ENCODE measurements at regions not wholly inside any gene's neighbourhood (a gene's known extent, or its start where the extent isn't known, plus 50 kb on each side); places are given as distances from the start of the nearest gene placed in this dataset.

DNA sequence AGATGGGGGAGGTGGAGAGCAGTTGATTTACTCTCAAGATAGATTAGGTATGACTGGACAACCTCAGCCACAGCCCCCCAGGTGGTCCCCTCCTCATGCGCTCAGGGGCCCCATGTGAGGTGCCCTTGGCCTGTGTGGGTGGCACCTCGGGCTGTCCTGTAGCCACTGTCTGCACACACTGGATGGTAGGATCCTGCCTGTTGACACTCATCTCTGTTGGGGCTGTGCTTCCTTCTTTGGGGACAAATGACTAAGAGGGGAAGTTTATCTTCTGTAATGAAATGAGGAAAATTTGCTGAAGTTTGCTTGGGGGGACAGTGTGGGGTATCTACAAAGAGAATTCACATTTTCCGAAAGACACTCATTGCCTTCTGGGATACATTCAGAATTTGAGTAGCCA is 53.6 kb upstream of the ANTXRL start:
- Histone ChIP-seq H3K4me3 (no peak overlapping the region), H3K9me3 (ENCODE audit: low read depth) (no peaks in the 10 kb centered on the region), H3K4me1 (ENCODE audit: low read depth) (no peaks in the 10 kb centered on the region), H3K36me3 (no peaks in the 10 kb centered on the region), H3K27me3 (no peaks in the 10 kb centered on the region), H3K27ac (no peak overlapping the region)
- TF ChIP-seq, protein P1, sequence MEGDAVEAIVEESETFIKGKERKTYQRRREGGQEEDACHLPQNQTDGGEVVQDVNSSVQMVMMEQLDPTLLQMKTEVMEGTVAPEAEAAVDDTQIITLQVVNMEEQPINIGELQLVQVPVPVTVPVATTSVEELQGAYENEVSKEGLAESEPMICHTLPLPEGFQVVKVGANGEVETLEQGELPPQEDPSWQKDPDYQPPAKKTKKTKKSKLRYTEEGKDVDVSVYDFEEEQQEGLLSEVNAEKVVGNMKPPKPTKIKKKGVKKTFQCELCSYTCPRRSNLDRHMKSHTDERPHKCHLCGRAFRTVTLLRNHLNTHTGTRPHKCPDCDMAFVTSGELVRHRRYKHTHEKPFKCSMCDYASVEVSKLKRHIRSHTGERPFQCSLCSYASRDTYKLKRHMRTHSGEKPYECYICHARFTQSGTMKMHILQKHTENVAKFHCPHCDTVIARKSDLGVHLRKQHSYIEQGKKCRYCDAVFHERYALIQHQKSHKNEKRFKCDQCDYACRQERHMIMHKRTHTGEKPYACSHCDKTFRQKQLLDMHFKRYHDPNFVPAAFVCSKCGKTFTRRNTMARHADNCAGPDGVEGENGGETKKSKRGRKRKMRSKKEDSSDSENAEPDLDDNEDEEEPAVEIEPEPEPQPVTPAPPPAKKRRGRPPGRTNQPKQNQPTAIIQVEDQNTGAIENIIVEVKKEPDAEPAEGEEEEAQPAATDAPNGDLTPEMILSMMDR (IDR thresholded peaks at IDR 0.05; ENCODE audit: low read depth, low read length), result no peak
- DNase-seq (ENCODE audit: low read depth in 1 of 2, low spot score in 1 of 2), result no peak

DNA sequence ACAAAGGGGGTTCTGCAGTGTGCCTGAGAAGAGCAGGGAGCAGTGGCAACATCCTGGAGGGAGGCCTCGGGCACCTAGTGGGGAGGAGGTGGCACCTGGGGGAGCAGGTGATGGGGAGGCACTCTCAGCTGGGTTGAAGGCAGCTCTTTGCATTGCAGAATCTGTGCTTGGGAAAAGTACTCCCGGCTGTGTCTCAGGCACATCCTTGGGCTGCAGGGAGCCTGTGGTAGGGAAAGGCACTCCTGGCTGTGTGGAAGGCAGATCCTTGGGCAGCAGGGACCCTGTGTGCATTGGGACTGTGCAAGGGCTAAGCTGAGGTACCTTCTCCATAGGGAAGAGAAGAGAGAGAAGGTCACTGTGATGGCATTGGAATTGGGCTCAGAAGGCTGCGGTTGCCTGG is 52.8 kb upstream of the ANTXRL start:
- Histone ChIP-seq H3K27ac (no peak overlapping the region), H3K4me1 (ENCODE audit: low read depth) (no peaks in the 10 kb centered on the region), H3K36me3 (no peaks in the 10 kb centered on the region), H3K9me3 (ENCODE audit: low read depth) (no peaks in the 10 kb centered on the region), H3K27me3 (no peaks in the 10 kb centered on the region), H3K4me3 (no peak overlapping the region)
- TF ChIP-seq, protein P1 (IDR thresholded peaks at IDR 0.05; ENCODE audit: low read depth, low read length), result no peak
- no peak for DNase-seq (ENCODE audit: low read depth in 1 of 2, low spot score in 1 of 2)

DNA sequence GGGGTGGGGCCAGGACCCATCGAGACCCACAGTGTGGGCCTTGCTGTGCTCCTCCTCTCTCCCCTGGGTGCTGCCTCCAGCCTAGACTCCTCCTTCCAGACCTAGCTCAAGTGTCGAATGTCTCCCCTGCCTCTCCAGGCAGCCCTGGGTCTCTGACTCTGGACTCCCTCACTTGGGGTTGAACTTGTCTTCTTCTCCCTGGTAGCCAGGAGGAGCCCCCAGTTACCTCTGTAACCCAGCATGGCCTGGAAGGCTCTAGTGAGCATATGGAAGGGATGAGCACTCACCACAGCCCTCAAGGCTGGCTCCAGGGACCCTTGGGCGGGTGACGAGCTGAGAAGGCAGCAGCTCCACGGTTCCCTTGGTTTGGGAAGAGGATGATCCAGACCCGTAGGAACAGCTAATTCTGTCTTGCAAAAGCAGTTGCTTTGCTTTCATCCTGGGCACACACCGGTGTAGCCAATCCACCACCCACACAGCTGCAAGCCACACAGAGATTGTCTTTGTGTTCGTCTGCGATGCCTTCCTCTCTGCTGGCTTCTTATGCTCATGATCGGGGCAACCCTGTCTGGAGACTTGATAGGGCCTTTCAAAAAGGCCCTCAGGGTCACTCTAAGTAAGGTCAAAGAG is 52.3 kb upstream of the ANTXRL start:
- no peak overlapping the region for H3K27ac ChIP-seq
- H3K4me3 ChIP-seq, result no peak overlapping the region
- TF ChIP-seq, protein P1 (IDR thresholded peaks at IDR 0.05; ENCODE audit: low read depth, low read length), result no peak
- DNase-seq (ENCODE audit: low read depth in 1 of 2, low spot score in 1 of 2), result no peak
- H3K36me3 ChIP-seq, result no peaks in the 10 kb centered on the region
- no peaks in the 10 kb centered on the region for H3K4me1 ChIP-seq (ENCODE audit: low read depth)
- H3K9me3 ChIP-seq (ENCODE audit: low read depth), result no peaks in the 10 kb centered on the region
- H3K27me3 ChIP-seq, result no peaks in the 10 kb centered on the region

DNA sequence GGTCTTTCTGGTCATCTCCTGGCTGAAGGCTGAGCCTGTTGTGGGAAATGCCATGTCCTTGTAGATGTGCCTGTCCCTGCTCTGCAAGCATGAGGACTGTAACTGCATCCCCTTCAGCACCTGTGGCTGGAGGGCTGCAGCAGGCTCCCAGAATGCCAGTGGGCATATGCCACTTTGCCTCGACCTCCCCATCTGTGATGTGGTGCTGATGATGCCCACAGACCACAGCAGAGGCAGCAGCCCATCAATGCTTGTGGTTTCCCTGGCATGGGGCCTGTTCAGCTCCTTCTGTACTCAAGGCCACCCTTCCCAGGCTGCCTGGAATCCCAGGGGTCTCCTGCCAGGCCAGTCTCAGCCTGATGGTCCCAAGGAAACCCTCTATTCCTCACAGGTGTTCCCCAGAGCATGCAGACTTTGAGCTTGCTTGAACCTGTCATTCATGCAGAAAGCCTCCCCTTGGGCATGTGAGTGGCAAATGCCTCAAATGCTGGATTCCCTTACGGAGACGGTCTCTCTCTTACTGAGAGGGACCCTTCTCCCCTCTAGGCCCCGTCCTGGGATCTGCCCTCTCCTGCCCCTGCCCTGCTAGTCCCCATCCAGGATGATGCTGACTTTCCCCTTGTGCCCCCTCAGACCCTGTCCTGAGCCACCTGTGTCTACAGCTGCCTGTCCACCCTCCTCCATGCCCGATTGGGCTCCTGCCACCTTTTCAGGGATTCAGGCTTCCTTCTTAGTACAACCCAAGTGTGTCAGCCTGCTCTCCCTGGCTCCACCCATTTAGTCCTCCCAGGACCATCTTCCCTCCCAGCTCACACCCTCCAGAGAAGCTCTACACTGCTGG is 50.9 kb upstream of the ANTXRL start:
- Histone ChIP-seq H3K4me3 (no peak overlapping the region), H3K9me3 (ENCODE audit: low read depth) (no peaks in the 10 kb centered on the region), H3K27ac (no peak overlapping the region), H3K4me1 (ENCODE audit: low read depth) (no peaks in the 10 kb centered on the region), H3K36me3 (no peaks in the 10 kb centered on the region), H3K27me3 (no peaks in the 10 kb centered on the region)
- DNase-seq (ENCODE audit: low read depth in 1 of 2, low spot score in 1 of 2), result no peak
- TF ChIP-seq, protein P1 (IDR thresholded peaks at IDR 0.05; ENCODE audit: low read depth, low read length), result no peak

DNA sequence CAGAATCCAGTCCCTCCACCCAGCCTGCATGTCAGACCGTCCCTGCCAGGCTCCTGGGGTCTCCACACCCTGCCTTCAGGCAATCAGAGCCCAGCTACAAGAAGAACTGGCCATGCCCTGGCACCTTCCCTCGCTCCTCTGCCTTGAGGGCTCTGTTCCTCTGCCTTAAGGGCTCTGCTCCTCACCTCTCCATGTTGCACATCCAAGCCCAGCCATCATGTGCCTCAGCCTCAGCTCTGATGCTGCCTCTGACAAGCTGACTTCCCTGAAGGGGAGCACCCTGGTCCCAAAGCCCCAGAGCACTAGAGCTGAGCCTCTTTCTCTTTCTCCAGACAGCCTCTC is 50.3 kb upstream of the ANTXRL start:
- Histone ChIP-seq H3K27ac (no peak overlapping the region), H3K4me1 (ENCODE audit: low read depth) (no peaks in the 10 kb centered on the region), H3K4me3 (no peak overlapping the region), H3K36me3 (no peaks in the 10 kb centered on the region), H3K27me3 (no peaks in the 10 kb centered on the region), H3K9me3 (ENCODE audit: low read depth) (no peaks in the 10 kb centered on the region)
- TF ChIP-seq, protein P1 (IDR thresholded peaks at IDR 0.05; ENCODE audit: low read depth, low read length), result no peak
- no peak for DNase-seq (ENCODE audit: low read depth in 1 of 2, low spot score in 1 of 2)
